CD1c-positive myeloid dendritic cell (primary cell): ENCODE measurements at regions not wholly inside any gene's neighbourhood (a gene's known extent, or its start where the extent isn't known, plus 50 kb on each side); places are given as distances from the start of the nearest gene placed in this dataset.

ENCODE experiments used
- DNase-seq: peaks from one replicate; pipeline ENCODE4 v3.0.0-alpha.2; 2016; ENCODE audit errors: extremely low spot score

DNA sequence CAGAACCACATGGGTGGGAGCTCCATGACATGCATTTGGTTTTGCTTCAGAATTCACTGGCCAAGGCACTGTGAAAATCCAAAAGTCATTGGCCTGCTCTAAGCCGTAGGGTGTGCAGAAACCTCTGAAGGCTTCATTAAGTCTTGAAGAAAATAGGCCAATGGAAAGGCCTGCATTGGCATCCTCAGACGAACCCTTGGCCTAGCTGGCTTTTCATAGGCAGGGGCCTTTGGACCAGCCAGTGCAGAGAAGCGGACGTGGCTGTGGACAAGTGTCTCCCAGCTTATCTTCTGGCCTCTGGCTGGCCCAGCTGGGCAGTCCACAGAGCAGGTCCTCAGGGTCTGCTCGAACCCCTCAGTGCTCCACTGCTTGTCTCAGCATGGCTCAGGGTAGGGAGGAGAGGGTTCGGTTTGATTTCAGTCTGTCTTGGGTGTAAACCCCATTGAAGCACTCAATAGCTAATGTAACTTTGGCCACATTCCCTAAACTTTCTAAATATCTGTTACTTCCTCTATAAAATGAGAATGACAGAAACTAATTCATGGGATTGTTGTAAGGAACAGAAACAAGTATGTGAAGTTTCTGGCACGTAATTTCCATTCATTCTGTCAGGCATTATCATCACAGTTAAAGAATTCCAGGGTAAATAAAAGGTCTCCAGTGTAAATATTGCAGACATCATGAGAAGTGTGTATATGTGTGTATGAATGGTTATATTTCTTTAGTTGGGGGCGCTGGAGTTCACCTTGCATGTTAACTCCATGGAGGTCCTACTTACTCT, 125.5 kb downstream of the TFCP2L1 start:
- DNase-seq: no peak

- no peak for DNase-seq
Measured at GRCh38 chr2:121160366-121160765, 124.6 kb downstream of the TFCP2L1 start.

- no peak for DNase-seq
Measured at GRCh38 chr2:121161272-121161671, 123.7 kb downstream of the TFCP2L1 start.

- no peak for DNase-seq
Measured at GRCh38 chr2:121162893-121163292, 122.1 kb downstream of the TFCP2L1 start.

GRCh38 chr2:121164042-121164441, 121.0 kb downstream of the TFCP2L1 start:
- no peak for DNase-seq

- DNase-seq: no peak
Measured at GRCh38 chr2:121165038-121165542, 119.9 kb downstream of the TFCP2L1 start.
